WERI-Rb-1 (cell line): ENCODE measurements at regions not wholly inside any gene's neighbourhood (a gene's known extent, or its start where the extent isn't known, plus 50 kb on each side); places are given as distances from the start of the nearest gene placed in this dataset.

ENCODE experiments used
- DNase-seq: peaks from one replicate; pipeline ENCODE4 v3.0.0-alpha.2; 2020
- H3K27ac ChIP-seq: fragments of 250-450 bp; sonication (Bioruptor Pico); 2 replicates; pipeline ENCODE4 v1.5.1; 2020; ENCODE audit warnings: mild to moderate bottlenecking, moderate library complexity
- H3K27me3 ChIP-seq: fragments of 250-450 bp; sonication (Bioruptor Pico); 2 replicates; pipeline ENCODE4 v1.5.1; 2021; ENCODE audit warnings: mild to moderate bottlenecking, low read depth, moderate library complexity; ENCODE audit not compliant: insufficient read depth, severe bottlenecking
- H3K36me3 ChIP-seq: fragments of 250-450 bp; sonication (Bioruptor Pico); 2 replicates; pipeline ENCODE4 v1.5.1; 2020; ENCODE audit warnings: mild to moderate bottlenecking, moderate library complexity
- H3K4me3 ChIP-seq: 2 replicates; pipeline ENCODE4 v1.5.1; 2011; ENCODE audit warnings: low read depth, mild to moderate bottlenecking, control low read depth, low read length
- H3K9me3 ChIP-seq: fragments of 250-450 bp; sonication (Bioruptor Pico); 2 replicates; pipeline ENCODE4 v1.5.1; 2021; ENCODE audit warnings: mild to moderate bottlenecking, moderate library complexity; ENCODE audit not compliant: severe bottlenecking
- TF ChIP-seq, protein P1 (sequence below): IDR thresholded peaks from 2 replicates; pipeline ENCODE4 v1.5.1; 2011; ENCODE audit warnings: low read depth, mild to moderate bottlenecking, control low read depth, inconsistent platforms, low read length

DNA sequence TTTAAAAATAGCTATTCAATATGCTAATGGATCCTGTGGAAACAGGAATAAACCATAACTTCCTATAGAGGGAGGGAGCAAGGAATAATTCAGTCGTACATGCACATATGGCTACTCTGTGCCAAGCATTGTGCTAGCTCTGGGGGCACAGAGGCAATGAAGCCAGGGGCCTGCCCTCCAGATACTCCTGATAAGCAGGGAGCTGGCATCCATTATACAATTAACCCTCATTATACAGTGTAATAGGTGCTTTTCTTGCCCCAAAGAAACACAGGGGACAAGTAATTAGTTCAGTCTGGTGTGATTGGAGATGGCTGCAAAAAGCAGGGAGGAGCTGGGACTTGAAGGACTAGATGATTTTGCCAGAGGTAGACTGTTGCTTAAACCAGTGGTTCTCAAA lies 200.4 kb downstream of the SREK1 start:
- no peak for DNase-seq
- TF ChIP-seq, protein P1, sequence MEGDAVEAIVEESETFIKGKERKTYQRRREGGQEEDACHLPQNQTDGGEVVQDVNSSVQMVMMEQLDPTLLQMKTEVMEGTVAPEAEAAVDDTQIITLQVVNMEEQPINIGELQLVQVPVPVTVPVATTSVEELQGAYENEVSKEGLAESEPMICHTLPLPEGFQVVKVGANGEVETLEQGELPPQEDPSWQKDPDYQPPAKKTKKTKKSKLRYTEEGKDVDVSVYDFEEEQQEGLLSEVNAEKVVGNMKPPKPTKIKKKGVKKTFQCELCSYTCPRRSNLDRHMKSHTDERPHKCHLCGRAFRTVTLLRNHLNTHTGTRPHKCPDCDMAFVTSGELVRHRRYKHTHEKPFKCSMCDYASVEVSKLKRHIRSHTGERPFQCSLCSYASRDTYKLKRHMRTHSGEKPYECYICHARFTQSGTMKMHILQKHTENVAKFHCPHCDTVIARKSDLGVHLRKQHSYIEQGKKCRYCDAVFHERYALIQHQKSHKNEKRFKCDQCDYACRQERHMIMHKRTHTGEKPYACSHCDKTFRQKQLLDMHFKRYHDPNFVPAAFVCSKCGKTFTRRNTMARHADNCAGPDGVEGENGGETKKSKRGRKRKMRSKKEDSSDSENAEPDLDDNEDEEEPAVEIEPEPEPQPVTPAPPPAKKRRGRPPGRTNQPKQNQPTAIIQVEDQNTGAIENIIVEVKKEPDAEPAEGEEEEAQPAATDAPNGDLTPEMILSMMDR: no peak
- Histone ChIP-seq H3K4me3 (no peak overlapping the region), H3K9me3 (no peaks in the 10 kb centered on the region), H3K27ac (no peak overlapping the region), H3K27me3 (no peaks in the 10 kb centered on the region), H3K36me3 (no peaks in the 10 kb centered on the region)

DNA sequence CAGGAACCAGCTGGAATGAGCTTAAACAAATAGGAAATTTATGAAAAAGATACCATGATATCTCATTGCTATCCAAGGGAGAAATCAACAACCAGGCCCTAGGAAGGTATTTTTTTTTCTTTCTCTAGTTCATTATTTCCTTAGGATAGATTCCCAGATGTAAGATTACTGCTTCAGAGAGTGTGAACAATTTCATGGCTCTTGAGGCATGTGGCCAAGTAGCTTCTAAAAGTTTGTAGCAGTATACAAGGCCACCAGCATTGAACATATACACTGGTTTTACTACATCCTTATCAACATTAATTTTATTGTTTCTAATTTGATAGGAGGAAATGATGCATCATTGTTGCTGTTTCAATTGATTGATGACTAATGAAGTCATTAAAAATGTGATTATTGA lies 201.2 kb downstream of the SREK1 start:
- Histone ChIP-seq H3K9me3 (no peaks in the 10 kb centered on the region), H3K27me3 (no peaks in the 10 kb centered on the region), H3K27ac (no peak overlapping the region), H3K36me3 (no peaks in the 10 kb centered on the region), H3K4me3 (no peak overlapping the region)
- DNase-seq: no peak
- TF ChIP-seq, protein P1: no peak

DNA sequence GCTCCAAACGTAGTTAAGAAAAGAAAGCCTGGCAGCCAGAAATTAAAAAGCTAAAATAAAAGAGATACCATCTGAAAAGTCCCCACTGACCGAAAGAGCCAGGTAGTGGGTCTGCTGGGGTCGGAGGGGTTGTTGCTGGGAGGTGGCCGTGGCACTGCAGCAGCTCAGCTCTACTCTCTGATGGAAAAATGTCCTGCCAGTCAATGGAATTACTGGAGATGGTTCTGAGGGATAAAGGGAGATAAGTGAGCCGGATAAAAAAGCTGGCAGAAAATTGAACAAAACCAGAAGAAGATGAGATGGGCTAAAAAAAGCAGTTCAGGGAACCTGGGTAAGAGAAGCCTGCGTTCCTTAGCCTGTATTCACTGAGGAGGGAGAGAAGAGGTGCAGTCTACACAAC lies 202.8 kb downstream of the SREK1 start:
- Histone ChIP-seq H3K4me3 (no peak overlapping the region), H3K27me3 (no peaks in the 10 kb centered on the region), H3K36me3 (no peaks in the 10 kb centered on the region), H3K27ac (no peak overlapping the region), H3K9me3 (no peaks in the 10 kb centered on the region)
- TF ChIP-seq, protein P1: no peak
- no peak for DNase-seq

DNA sequence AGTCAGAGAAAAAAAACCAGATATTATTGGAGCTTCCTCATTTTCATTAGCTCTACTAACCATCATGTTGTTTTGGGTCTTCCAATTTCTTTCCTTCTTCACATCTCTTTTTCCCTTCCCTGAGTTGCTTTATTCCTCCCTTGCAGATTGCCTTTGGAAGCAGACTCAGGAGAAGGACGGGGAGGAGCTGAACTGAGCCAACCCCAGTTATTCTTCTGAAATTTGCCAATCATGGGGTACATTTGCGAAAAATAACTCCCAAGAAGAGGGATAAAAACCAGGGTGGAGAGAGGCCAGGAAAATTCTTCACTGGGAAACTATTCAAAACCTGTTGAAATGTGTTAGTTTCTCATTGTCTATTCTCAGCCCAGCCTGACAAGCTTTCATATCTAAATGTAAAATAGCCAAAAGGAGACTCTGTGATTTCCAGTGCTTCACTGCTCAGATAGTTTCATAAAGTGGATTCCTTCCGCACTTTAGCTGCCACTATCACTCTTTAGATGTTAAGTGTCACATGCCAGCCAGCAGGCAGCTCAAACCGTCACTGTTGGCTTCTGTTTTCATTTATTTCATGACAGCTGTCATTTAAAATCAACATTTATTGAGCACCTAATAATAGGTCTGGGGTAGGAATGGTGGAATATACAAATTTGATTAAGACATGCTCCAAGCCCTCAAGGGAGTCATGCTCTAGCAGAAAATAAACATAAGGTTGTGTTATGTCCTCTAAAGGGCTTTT lies 204.5 kb downstream of the SREK1 start:
- Histone ChIP-seq H3K9me3 (no peaks in the 10 kb centered on the region), H3K27me3 (no peaks in the 10 kb centered on the region), H3K4me3 (no peak overlapping the region), H3K27ac (no peak overlapping the region), H3K36me3 (no peaks in the 10 kb centered on the region)
- DNase-seq: no peak
- TF ChIP-seq, protein P1: no peak

DNA sequence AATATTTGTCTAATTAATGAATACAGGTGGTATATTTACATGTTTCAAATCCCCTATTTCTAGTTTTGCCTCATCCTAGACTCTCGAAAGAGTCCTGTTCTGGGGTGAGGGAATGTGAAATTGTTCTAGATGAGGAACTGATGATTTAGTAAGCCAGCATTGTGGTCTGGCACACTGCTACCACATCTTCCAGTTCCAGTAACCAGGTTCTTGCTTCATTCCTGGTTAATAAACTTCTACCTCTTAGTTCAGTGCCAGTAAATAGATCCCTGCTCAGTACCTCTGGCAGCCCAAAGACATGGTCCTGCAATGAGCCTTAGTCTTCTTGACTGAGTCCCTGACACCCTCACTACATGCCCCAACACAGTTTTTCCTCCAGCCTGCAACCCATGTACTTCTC lies 207.7 kb downstream of the SREK1 start:
- no peaks in the 10 kb centered on the region for H3K9me3 ChIP-seq
- no peaks in the 10 kb centered on the region for H3K27me3 ChIP-seq
- H3K36me3 ChIP-seq: no peaks in the 10 kb centered on the region
- TF ChIP-seq, protein P1: no peak
- no peak overlapping the region for H3K27ac ChIP-seq
- H3K4me3 ChIP-seq: no peak overlapping the region
- no peak for DNase-seq

DNA sequence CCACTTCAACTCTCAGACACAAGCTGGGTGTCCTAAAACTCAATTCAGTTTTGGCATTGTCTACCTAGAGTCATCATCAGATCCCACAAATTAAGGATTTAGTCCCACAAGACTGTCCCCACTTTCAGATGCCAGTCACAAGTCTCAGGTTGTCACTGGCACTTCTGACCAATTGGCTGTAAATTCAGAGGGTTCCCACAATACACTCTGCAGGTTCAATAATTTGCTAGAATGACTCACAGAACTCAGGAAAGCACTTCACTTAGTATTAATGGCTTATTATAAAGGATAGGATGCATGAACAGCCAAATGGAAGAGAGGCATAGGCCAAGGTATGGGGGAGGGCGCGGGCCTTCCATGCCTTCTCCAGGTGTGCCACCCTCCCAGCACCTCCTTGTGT lies 209.1 kb downstream of the SREK1 start:
- Histone ChIP-seq H3K4me3 (no peak overlapping the region), H3K27ac (no peak overlapping the region), H3K9me3 (no peaks in the 10 kb centered on the region), H3K36me3 (no peaks in the 10 kb centered on the region), H3K27me3 (no peaks in the 10 kb centered on the region)
- no peak for DNase-seq
- TF ChIP-seq, protein P1: no peak
